HEK293T (cell line): ENCODE measurements at regions not wholly inside any gene's neighbourhood (a gene's known extent, or its start where the extent isn't known, plus 50 kb on each side); places are given as distances from the start of the nearest gene placed in this dataset.

ENCODE experiments used
- HDGF ChIP-seq: fragments of 450-650 bp; IDR thresholded peaks from 2 replicates; pipeline ENCODE4 v1.6.1; 2017; ENCODE audit warnings: antibody characterized with exemption, borderline replicate concordance
- LEF1 ChIP-seq: fragments of 450-650 bp; IDR thresholded peaks from 2 replicates; pipeline ENCODE4 v1.6.1; 2017; ENCODE audit warnings: mild to moderate bottlenecking, borderline replicate concordance
- SUZ12 ChIP-seq: fragments of 450-650 bp; IDR thresholded peaks from 2 replicates; pipeline ENCODE4 v1.6.1; 2016; ENCODE audit warnings: mild to moderate bottlenecking

DNA sequence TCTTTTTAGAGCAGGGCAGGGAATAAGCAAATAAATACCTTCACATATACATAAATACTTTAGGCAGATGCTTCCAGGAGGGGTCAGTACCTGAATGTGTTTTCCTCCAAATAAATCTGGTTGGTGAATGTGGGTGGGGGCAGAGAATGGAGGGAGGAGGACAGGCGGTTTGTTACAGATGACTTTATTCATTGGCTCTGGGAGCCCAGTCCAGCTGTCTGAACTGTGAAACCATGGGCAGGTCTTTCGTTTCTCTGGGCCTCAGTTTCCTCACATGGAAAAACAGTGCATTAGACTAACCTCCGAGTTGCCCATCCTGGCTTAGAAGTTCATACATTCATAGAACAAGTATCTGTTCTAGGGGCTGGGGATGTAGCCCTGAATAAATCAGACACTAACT lies 124.6 kb downstream of the IER5 start:
- TF ChIP-seq SUZ12 (no peak), LEF1 (no peak), HDGF (no peak)
